Astrocyte of the cerebellum (primary cell): ENCODE measurements at regions not wholly inside any gene's neighbourhood (a gene's known extent, or its start where the extent isn't known, plus 50 kb on each side); places are given as distances from the start of the nearest gene placed in this dataset.

ENCODE experiments used
- DNase-seq: peaks from one replicate; pipeline ENCODE4 v3.0.0-alpha.2; 2011; ENCODE audit warnings: low read depth
- H3K4me3 ChIP-seq: 2 replicates; pipeline ENCODE4 v1.5.1; 2011; ENCODE audit warnings: mild to moderate bottlenecking, low read depth, low read length, moderate library complexity
- CTCF ChIP-seq: IDR thresholded peaks from 2 replicates; pipeline ENCODE4 v1.5.1; 2012; ENCODE audit warnings: low read length, low read depth, moderate library complexity, mild to moderate bottlenecking; ENCODE audit errors: missing control alignments
- in situ Hi-C: cut with HindIII; loops from 2 replicates; pipeline ENCODE4 v1.10.0; 2017; ENCODE audit warnings: low sequenced_read_pairs

- in situ Hi-C loops = no loop called here
- H3K4me3 ChIP-seq = no peak overlapping the region
- no peak for TF ChIP-seq CTCF
- DNase-seq = no peak
These were observed 51.5 kb upstream of the GDF10 start for GRCh38 chr10:47248386-47249090.

GRCh38 chr10:47249881-47250280 is 50.1 kb upstream of the GDF10 start:
- H3K4me3 ChIP-seq = no peak overlapping the region
- in situ Hi-C loops = no loop called here
- DNase-seq = no peak
- TF ChIP-seq CTCF = no peak
